ENCODE measurements at regions not wholly inside any gene's neighbourhood (a gene's known extent, or its start where the extent isn't known, plus 50 kb on each side); places are given as distances from the start of the nearest gene placed in this dataset.

- TF ChIP-seq ZNF18 (tag by site-specific recombination; IDR thresholded peaks at IDR 0.05) (no peak), ZNF138 (tag by site-specific recombination; IDR thresholded peaks at IDR 0.05; ENCODE audit: borderline replicate concordance) (no peak), ZNF677 (tag by site-specific recombination; IDR thresholded peaks at IDR 0.05) (no peak), ZNF544 (tag by site-specific recombination; IDR thresholded peaks at IDR 0.05) (no peak)
- TF ChIP-seq, protein P1, sequence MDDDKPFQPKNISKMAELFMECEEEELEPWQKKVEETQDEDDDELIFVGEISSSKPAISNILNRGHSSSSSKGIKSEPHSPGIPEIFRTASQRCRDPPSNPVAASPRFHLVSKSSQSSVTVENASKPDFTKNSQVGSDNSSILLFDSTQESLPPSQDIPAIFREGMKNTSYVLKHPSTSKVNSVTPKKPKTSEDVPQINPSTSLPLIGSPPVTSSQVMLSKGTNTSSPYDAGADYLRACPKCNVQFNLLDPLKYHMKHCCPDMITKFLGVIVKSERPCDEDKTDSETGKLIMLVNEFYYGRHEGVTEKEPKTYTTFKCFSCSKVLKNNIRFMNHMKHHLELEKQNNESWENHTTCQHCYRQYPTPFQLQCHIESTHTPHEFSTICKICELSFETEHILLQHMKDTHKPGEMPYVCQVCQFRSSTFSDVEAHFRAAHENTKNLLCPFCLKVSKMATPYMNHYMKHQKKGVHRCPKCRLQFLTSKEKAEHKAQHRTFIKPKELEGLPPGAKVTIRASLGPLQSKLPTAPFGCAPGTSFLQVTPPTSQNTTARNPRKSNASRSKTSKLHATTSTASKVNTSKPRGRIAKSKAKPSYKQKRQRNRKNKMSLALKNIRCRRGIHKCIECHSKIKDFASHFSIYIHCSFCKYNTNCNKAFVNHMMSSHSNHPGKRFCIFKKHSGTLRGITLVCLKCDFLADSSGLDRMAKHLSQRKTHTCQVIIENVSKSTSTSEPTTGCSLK (tag by site-specific recombination; IDR thresholded peaks at IDR 0.05) = no peak
Observed at GRCh38 chr9:25025686-25026085, 480.0 kb upstream of the IZUMO3 start (continued).

- ChIA-PET CTCF (no interaction called here), POLR2A (no interaction called here)
- H3K4me1 ChIP-seq (ENCODE audit: control insufficient read depth, insufficient read depth, low read length) = no peaks in the 10 kb centered on the region
- H3K27ac ChIP-seq (ENCODE audit: extremely low read depth, low read depth, low read length) = no peak overlapping the region
- H3K4me3 ChIP-seq (ENCODE audit: low read depth, low read length) = no peak overlapping the region
- no peaks in the 10 kb centered on the region for H3K36me3 ChIP-seq (ENCODE audit: control insufficient read depth in 2 of 2, insufficient read depth in 1 of 2, low read length in 2 of 2)
- no peaks in the 10 kb centered on the region for H3K9me3 ChIP-seq (ENCODE audit: control insufficient read depth, insufficient read depth, low read depth, low read length)
- TF ChIP-seq TRIM28 (IDR thresholded peaks at IDR 0.05; ENCODE audit: borderline replicate concordance, low read length) = no peak
Observed at GRCh38 chr9:25025156-25025555, 479.5 kb upstream of the IZUMO3 start.

DNA sequence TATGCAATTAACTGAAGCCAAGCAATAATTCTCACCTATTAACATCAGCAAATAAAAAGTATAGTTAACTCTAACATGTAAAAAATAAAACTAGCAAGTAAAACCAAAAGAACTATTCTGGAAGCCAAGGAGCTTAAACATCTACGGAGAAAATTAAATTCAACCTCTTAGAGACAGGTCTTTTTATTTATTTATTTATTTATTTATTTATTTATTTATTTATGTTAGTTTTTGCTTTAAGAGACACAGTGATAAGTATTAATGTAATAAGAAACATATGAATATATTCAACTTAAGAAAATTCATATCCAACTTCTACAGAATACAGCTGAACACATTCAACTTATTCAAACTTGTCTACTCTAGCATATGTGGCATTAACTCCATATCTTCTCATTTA is 472.1 kb upstream of the IZUMO3 start:
- no peak overlapping the region for H3K4me3 ChIP-seq (ENCODE audit: low read depth, low read length)
- no peaks in the 10 kb centered on the region for H3K9me3 ChIP-seq (ENCODE audit: control insufficient read depth, insufficient read depth, low read depth, low read length)
- ChIA-PET POLR2A (no interaction called here), CTCF (no interaction called here)
- H3K27ac ChIP-seq (ENCODE audit: extremely low read depth, low read depth, low read length) = no peak overlapping the region
- no peaks in the 10 kb centered on the region for H3K4me1 ChIP-seq (ENCODE audit: control insufficient read depth, insufficient read depth, low read length)
- no peaks in the 10 kb centered on the region for H3K36me3 ChIP-seq (ENCODE audit: control insufficient read depth in 2 of 2, insufficient read depth in 1 of 2, low read length in 2 of 2)
- TF ChIP-seq ZNF555 (tag by site-specific recombination; conservative IDR thresholded peaks at IDR 0.05) = peak; percentile 48
- no peak for TF ChIP-seq ZNF239 (tag by site-specific recombination; IDR thresholded peaks at IDR 0.05)
- TF ChIP-seq ZNF426 (tag by site-specific recombination; IDR thresholded peaks at IDR 0.05) = peak; percentile 52
- no peak for TF ChIP-seq TRIM28 (IDR thresholded peaks at IDR 0.05; ENCODE audit: borderline replicate concordance, low read length)
- no peak for TF ChIP-seq ZNF157 (tag by site-specific recombination; IDR thresholded peaks at IDR 0.05)
- TF ChIP-seq INSM2 (tag by site-specific recombination; IDR thresholded peaks at IDR 0.05) = no peak
- TF ChIP-seq ZNF518A (tag by site-specific recombination; conservative IDR thresholded peaks at IDR 0.05; ENCODE audit: low read depth) = 0 out of 2 replicates have a peak, but pooled peaks have one; percentile 50
- peak; percentile 45; the same call in 1 of the 2 replicates for TF ChIP-seq ZNF623 (tag by site-specific recombination; IDR thresholded peaks at IDR 0.05)
- no peak for TF ChIP-seq SALL2 (tag by site-specific recombination; IDR thresholded peaks at IDR 0.05; ENCODE audit: borderline replicate concordance)
- TF ChIP-seq ZNF560 (tag by site-specific recombination; IDR thresholded peaks at IDR 0.05; ENCODE audit: borderline replicate concordance) = no peak
- TF ChIP-seq ZNF548 (tag by site-specific recombination; IDR thresholded peaks at IDR 0.05) = no peak

Measured in HEK293 (cell line).